ENCODE measurements at regions not wholly inside any gene's neighbourhood (a gene's known extent, or its start where the extent isn't known, plus 50 kb on each side); places are given as distances from the start of the nearest gene placed in this dataset.
"Not testable (repeated sequence)": the region's sequence is repeated elsewhere in the genome, so short reads cannot be mapped to it uniquely, and the experiment has no call there.

DNA sequence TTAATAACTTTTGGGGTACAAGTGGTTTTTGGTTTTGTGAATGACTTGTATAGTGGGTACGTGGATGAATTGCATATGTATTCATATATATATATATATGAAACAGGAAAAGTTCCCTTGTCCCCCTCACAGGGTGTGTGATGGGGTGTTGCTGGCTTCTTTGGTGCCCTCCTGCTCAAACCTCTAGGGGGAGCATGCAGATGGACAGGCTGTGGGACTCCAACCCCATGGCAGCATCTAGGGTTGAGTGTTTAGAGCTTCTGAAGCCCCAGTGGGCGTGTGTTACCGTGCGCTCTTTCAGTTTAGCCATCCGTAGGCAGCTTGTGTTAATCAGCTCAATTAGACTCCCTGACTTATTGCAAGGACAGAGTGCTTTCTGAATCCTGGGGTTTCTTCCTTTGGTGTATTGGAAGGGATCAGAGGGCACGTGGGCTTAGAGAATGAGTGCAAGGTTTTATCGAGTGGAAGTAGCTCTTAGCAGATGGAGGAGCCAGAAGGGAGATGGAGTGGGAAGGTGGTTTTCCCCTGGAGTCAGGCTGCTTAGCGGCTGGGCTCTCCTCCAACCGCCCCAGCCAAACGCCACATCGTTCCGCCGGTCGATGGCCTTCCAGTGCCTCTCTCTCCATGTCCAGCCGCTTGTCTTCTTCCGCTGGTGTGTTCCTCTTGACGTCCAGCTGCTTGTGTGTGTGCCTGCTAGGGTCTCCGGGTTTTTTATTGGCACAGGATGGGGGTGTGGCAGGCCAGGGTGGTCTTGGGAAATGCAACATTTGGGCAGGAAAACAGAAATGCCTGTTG, 674.4 kb upstream of the LCORL start:
- no peak for DNase-seq (ENCODE audit: low read depth in 2 of 2, low spot score in 1 of 2)

DNA sequence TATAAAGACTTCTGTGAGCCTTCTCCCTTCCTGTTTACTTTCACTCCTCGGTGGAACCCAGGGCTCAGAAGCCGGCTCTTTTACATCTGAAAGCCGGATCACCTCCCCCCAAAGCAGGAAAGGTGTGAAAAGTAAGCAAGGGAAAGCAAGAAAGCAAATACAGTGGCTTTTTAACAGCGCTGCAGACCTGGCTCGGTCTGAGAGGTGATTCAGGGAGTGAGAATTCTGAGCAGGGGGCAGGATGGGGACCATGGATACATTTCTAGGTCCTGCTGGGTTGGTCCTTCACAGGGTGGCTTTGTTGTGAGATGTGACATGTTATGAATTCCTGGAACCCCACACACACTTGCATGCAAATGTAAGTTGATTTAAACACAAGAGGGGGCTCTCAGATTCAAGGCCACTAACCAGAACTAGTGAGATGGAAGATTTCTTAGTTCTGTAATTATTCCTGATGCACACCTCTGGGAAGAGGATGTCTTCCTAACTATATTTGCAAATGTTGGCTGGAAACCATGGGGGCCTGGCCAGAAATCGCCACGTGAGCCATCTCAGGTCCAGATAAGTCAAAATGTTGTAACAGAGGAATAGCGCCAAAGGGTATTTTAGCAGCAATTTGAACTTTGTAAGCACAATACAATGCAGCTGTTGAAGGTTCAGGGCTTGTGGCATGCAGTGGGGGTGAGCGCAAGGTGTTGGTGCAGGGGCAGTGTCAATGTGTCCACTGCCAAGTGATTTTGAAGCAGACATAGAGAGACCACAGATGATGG, 670.1 kb upstream of the LCORL start:
- no peak for DNase-seq (ENCODE audit: low read depth in 2 of 2, low spot score in 1 of 2)

DNA sequence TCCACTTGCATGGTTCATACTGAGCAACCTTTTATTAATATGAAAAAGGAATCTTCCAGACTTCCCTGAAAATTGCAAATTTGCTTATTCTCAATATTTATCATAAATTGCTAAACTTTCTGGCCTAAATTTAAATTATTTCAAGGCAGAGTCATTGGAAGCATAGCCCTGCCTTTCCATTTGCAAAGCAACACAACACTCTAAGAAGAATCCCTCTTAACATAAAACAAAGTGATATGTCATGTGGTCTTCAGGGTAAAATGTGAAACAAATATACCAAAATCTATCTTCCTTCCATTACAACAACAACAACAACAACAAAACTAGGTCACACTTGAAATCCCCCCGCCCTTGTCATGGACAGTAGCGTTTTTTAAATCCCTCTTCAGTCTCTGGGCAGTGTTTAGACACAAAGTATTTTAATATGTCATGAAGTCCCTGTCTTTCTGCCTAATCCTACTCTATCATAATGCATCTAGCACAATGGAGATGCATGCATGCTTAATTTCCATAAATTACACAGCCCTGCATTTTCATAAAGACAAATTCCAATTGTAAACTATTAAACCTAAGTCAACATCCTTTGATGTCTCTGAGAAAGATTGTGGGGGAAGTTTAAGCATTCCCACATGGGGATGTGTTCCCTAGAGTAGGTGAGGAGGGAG, 668.9 kb upstream of the LCORL start:
- no peak for DNase-seq (ENCODE audit: low read depth in 2 of 2, low spot score in 1 of 2)

DNA sequence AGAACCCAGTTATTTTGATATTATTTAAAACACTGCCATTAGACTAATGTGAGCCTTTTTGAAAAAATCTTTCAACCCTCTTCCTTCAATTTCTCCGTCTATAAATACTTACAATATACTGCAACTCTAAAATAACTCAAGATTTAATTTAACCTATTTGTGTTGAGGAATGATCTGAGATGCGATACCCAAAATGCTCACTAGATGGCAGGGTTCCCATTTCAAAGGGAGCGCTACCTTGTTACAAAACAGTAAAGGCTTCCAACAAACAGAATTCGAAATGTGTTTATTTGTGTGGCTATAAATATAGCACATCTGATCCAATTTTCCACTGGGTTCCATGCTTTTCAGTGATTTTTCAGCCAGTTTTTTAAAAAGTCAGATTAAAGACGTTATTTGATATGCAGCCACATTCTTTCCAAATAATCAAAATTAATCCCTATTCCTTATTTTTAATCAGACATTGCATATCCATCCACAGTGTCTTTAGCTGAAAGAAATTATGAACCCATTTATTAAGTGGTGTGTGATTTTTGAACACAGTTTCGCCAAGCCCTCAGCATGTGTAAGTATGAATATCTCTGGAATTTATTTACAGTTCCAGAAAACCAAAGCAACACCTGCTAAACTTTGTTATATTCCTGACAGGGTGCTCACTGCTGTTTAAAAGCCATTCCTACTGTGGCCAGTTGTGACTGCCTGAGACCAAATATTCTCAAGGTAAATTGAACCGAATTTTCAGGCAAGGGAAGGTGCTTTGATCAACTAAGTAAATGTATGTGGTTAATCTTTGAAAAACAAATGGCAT, 668.0 kb upstream of the LCORL start:
- peak in 1 of 2 donors; percentile 9 for DNase-seq (ENCODE audit: low read depth in 2 of 2, low spot score in 1 of 2)

DNA sequence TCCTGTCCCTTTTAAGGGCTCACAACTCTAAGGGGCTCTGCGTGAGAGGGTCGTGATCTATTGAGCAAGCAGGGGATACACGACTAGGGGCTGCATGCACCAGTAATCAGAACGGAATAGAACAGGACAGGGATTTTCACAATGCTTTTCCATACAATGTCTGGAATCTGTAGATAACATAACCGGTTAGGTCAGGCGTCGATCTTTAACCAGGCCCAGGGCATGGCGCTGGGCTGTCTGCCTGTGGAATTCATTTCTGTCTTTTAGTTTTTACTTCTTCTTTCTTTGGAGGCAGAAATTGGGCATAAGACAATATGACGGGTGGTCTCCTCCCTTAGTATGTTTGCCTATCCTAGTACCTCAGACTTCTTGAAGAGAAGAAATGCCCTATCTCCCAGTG, 666.8 kb upstream of the LCORL start:
- DNase-seq (ENCODE audit: low read depth in 2 of 2, low spot score in 1 of 2): not testable (repeated sequence)

DNA sequence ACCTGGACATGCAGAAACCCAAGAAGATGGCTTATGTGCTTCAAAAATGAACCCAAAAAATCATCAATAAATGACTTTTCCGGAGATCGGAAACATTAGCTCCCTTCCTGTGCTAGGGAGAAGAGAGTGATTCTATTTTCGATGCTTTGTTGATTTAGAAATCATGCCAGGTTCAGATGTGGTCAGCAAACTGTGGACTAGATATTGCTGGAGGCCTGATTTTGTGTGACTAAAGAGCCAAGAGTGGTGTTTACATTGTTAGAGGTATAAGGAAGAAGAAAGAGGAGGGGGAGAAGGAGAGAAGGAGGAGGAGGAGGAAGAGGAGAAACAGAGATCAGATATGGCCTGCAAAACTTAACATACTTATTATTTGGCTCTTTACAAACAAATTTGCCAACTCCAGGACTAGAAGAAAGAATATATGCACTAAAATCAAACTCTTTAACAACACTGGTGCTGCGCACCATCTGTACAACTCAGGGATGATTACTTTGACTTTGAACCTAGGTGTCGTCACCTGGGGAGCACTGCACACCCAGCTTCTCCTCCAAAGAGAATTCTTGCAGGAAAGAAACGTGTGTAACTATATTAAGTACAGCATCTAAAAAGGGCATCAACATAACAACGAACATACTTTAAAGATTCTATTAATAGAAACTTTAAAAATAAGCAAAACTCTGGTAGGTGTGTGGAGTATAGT, 664.9 kb upstream of the LCORL start:
- no peak for DNase-seq (ENCODE audit: low read depth in 2 of 2, low spot score in 1 of 2)

DNA sequence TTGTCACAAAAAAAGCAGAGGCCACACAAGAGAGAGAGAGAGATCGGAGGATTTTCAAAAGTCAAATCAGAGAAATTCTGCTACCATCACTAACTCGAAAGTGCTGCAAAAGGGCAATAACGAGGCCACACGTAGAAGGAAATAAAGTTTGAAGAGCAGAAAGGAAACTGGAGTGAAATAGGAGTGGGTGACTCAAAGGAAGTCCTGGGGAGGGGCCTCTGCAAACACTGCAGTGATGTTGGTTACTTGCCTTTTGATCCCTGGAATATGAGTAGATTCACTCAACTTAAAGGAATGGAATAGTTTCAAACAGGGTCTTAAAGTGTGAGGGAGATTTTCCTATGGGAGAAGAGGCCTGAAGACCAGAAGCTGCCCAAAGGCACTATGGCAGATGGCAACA, 663.4 kb upstream of the LCORL start:
- no peak for DNase-seq (ENCODE audit: low read depth in 2 of 2, low spot score in 1 of 2)

DNA sequence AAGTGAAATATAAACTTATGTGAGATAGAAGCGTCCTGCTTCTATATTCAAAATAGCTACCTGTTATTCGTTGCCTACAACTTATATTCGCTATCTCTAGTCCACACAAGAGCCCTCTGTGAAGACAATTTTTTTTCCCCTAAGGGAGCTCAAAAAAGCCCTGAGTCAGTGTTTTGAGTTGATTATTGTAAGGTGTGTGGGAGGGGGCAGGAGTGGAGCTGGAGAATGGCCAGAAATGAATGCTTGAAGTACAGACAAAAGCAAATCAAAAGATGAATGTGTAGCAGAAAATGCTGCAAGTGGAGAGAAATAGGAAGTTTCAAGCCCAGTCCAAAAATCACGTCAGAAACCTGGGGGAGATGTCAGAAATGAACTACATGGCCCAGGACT, 655.0 kb upstream of the LCORL start:
- no peak for DNase-seq (ENCODE audit: low read depth in 2 of 2, low spot score in 1 of 2)

DNA sequence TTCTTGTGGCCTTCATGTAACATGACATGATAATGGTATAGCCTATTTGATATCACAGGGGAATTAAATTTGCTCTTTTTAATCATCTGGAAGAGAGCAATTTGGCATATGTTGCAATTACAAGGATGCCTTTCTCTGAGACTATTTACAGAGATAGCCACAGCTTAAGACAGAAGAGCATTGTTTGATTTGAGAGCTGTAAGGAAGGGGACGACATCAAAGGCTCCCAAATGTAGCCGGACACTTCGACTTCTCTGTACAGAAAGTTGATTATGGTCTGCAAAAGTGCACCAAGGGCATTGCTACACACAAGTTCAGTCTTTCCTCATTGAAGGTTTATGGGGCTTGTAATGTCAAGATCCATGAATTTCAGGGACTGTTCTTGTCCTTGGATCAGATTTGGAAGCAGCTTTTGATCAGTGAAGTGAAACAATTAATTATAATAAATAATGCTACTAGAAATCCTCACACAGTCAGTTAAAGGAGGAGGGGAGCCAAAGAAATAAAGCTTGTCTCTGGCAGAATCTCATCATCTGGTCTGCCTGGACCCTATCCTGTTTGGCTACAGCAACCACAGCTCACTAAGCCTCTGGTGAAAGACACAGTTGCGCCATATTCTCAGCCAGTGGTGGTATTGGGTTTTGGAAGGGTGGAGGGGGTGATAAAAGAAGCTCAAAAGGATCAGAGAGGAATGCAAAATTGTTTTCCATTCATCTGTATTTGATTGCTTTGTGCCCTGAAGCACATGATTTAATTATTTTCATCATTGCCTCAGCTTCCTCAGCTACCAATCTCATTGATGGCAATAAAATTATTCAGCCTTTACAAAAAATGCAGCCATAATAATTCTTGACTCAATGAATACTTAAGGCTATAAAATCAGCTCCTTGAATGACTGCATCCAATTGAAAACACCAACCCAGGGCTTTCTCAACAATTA, 654.3 kb upstream of the LCORL start:
- no peak for DNase-seq (ENCODE audit: low read depth in 2 of 2, low spot score in 1 of 2)

DNA sequence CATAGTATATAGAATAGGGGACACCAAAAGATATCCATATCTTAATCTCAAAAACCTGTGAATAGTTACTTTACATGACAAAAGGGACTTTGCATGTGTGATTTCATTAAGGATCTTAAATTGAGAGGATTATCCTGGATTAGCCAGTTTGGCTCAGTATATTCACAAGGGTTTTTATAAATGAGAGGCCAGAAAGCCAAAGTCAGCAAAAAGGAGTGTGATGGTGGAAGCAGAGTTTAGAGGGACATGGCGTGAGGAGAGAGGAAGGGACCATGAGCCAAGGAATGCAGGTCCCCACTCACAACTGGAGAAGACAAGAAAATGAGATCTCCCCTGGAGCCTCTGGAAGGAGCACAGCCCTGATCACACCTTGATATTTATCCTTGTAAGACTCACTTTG, 648.5 kb upstream of the LCORL start:
- no peak for DNase-seq (ENCODE audit: low read depth in 2 of 2, low spot score in 1 of 2)

DNA sequence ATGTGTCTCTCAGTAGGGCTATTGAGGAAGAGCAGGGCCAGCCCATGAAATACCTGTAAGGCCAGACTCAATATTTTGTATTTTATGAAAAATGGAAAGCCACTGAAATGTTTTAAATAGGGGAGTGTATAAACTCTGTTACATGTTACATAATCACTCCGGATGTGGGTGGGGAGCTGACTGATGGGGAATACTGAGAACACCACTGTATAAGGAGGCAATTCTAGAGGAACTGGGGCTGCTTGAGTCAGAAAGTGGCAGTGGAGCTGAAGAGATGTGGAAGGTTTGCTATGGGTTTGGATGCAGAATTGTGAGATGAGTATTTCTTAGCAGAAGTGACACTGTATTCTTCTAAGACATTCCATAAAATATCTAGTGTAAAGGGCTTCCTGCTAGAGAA, 647.8 kb upstream of the LCORL start:
- no peak for DNase-seq (ENCODE audit: low read depth in 2 of 2, low spot score in 1 of 2)

DNA sequence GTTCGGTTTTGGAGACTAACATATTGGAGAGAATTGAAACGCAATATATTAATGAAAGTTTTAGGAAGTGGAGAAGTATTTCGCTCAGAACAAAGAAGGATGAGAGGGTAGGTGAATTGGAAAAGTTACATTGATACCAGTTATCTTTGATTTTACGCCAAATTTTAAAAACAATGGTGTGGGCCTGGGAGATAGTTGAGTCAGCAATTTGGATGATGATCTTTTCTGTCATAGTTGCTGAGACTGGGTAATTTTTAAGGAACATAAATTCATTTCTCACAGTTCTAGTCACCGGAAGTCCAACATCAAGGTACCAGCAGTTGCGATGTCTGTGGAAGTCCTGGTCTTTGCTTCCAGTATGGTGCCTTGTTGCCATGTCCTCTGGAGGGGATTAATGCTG, 644.8 kb upstream of the LCORL start:
- DNase-seq (ENCODE audit: low read depth in 2 of 2, low spot score in 1 of 2): no peak

DNA sequence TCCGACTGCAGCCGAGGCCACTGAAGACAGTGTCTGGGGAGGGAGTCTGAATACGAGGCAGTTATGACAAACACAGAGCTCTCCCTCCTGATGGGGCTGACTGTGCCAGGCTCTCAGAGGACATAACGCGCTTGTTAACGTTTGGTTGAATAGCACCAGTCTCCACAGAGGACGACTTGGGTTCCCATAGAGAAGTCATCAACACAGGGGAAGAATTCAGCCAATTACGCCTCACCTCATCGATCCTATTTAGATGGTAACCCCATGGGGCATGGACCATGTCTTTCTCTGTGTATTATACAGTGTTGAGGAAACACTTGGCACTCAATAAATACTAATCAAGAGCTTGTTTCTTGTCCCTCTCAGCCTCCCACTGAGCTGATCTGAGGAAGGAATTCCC, 642.6 kb upstream of the LCORL start:
- DNase-seq (ENCODE audit: low read depth in 2 of 2, low spot score in 1 of 2): no peak

DNA sequence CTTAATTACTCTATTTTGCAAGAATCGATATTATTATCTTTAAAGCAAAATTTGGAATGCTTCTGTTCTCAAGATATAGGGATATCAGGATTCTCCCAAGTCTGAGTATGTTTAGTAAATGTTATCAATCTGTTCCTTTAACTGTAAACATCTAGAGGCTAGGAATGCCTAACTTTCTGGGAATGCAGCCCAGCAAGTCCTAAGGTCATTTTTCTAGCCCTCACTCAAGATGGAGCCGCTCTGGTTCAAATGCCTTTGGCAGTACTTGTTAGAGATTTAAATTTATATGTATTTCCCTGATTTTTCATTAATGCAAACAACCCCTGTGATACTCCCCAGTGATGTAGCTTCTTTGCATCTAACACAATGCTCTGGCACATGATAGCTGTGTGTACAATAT, 623.8 kb upstream of the LCORL start:
- DNase-seq (ENCODE audit: low read depth in 2 of 2, low spot score in 1 of 2): no peak

DNA sequence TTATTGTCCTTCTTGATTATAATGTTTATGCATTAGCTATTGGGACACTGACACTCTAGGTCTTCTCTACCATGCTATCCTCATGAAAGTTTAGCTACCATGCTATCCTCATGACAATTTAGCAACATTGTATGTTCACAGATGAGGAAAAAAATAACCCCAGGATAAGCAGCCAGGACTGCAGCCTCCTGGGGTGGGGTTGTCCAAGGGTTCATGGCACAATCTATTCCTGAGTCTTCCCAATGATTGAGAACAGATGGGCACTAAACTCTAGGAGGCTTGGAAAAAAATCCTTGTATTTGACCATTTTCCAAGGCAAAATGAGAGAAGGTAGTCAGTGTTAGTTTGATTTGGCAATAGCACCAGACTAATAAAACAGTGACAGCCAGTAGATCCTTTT, 619.8 kb upstream of the LCORL start:
- no peak for DNase-seq (ENCODE audit: low read depth in 2 of 2, low spot score in 1 of 2)

DNA sequence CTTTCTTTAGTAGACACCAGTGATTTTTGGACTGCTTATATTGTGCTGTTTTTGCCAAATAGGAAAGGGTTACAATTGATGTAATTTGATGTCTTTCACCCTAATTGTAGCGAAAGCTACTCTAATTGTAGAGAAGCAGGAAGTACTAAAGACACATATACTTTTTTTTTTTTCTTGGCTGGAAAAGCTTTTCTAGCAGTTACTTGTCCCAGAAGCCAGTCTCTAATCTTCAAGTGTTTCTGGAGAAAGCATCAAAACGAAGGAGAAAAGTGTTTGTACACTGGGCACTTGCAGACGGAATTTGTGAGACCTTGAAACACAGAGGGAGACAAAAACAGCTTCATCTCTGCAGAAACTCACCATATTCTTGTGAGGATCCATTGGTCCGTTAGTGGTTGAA, 616.5 kb upstream of the LCORL start:
- DNase-seq (ENCODE audit: low read depth in 2 of 2, low spot score in 1 of 2): no peak

DNA sequence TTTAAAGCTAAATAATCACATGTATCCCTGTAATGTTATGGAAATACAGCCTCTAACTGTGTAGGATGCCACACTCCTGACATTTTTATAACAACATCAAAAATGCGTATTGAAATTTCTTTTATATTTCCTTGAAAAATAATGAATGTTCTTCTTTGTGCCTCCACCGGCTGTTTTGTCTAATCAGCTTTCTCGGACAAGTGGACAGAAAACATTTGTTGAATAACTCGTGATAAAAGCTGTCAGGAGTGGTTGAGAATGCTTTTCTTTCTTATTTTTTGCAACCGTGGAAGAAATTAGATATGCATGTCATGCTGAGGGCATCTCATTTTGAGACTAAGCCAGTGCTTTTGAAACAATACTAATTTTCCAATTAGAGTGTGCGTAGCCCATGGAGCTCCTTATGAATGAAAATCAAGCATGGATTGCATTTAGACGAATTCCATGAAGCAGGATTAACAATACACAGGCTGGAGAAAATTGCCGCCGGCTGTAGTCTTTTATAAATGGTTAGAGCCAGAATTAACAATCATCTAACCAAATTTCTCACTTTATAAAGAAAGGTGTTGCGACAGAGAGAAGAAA, 614.5 kb upstream of the LCORL start:
- no peak for DNase-seq (ENCODE audit: low read depth in 2 of 2, low spot score in 1 of 2)

DNA sequence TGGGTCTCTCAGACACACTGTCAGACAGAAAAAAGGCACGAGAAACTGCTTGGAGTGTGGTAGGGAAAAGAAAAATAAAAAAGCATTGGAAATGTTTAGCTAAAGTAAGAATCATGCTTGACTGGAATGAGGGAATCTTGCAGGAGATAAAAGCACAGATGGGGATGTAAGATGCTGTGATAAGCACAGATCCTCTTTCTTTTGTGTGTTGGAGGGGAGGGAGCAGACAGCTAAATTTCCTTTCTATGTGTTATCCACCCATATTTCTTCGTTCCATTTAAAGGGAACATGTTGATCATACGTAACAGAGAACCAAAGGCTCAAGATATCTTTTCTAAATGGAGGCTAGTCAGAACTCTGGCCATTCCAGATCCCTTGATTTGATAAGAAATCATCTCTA, 614.0 kb upstream of the LCORL start:
- no peak for DNase-seq (ENCODE audit: low read depth in 2 of 2, low spot score in 1 of 2)

DNA sequence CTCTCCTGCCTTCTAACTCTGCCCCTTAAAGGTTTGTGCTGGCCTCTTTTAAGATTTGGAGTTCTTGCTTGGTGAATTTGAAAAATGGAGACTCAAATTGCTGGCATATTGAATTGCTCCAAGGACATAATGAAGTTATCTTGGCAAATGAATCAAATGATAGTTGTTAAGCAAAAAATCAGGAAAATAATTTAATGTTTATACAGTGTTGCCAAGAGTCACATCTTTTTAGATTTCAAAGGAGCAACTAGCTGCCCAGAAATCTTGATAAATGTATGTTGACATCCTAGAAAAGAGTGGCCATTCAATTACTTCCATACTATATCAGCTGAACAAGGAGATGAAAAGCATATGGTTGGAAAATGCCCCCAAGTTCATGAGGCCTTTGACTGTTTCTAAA, 610.0 kb upstream of the LCORL start:
- DNase-seq (ENCODE audit: low read depth in 2 of 2, low spot score in 1 of 2): no peak
